ENCODE measurements at regions not wholly inside any gene's neighbourhood (a gene's known extent, or its start where the extent isn't known, plus 50 kb on each side); places are given as distances from the start of the nearest gene placed in this dataset.

DNA sequence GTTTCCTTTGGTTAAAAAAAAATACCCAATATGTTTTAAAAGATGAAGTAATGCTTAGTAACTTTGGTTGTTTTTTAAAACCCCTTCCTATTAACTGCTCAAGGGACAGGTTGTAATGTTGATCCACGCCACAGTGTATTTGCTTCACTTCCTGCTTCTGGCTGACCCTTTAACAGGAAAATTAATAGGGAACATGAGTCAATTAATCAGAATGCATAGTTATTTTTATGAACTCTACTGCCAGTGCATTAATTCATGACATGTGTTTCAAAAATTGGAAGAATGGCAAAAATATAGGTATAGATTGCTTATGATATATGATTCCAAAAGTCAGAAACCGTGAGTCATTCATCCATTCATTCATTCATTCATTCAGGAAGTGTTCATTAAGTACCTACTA lies 204.8 kb downstream of the SETD4 start:
- Histone ChIP-seq H3K9me3 (no peaks in the 10 kb centered on the region), H3K27me3 (peaks cover 0 to 3% (median 0%) of the 10 kb centered on the region in 9 donors), H3K27ac (no peak overlapping the region), H3K4me1 (peaks cover 0 to 13% (median 0%) of the 10 kb centered on the region in 12 donors), H3K36me3 (no peaks in the 10 kb centered on the region), H3K4me3 (no peak overlapping the region)
- TF ChIP-seq POLR2A (IDR thresholded peaks at IDR 0.05) = no peak
- TF ChIP-seq, protein P1, sequence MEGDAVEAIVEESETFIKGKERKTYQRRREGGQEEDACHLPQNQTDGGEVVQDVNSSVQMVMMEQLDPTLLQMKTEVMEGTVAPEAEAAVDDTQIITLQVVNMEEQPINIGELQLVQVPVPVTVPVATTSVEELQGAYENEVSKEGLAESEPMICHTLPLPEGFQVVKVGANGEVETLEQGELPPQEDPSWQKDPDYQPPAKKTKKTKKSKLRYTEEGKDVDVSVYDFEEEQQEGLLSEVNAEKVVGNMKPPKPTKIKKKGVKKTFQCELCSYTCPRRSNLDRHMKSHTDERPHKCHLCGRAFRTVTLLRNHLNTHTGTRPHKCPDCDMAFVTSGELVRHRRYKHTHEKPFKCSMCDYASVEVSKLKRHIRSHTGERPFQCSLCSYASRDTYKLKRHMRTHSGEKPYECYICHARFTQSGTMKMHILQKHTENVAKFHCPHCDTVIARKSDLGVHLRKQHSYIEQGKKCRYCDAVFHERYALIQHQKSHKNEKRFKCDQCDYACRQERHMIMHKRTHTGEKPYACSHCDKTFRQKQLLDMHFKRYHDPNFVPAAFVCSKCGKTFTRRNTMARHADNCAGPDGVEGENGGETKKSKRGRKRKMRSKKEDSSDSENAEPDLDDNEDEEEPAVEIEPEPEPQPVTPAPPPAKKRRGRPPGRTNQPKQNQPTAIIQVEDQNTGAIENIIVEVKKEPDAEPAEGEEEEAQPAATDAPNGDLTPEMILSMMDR (IDR thresholded peaks at IDR 0.05) = no peak
- ATAC-seq (no peak), DNase-seq (no peak)
- intact Hi-C loops (cut with DNase I) = no loop called here
- 69 to 79% (median 71%) methylated on average over 2 of the region's 2 CpGs for WGBS, 4 donors

DNA sequence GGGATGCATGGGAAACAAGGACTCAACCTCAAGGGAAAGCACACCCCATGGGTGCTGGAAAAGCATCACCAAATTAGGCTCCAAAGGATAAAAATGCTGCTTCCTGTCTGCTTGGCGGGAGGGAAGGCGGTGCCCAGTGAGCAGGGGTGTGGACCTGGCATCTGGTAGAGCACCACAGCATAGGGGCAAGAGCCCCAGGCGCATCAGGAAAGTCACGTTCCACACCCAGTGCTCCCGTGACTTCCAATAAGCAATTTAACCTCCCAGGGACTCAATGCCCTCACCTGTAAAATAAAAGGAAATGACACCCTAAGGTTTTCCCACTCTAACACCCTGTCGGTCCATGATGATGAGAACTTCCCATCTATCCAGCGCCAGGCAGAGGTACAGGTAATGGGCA lies 206.0 kb downstream of the SETD4 start:
- H3K27me3 ChIP-seq = peaks cover 0 to 3% (median 0%) of the 10 kb centered on the region in 9 donors
- H3K27ac ChIP-seq = no peak overlapping the region
- 86 to 95% (median 89%) methylated on average over 7 of the region's 7 CpGs for WGBS, 4 donors
- TF ChIP-seq, protein P1 (IDR thresholded peaks at IDR 0.05) = no peak
- no peak for TF ChIP-seq POLR2A (IDR thresholded peaks at IDR 0.05)
- H3K4me1 ChIP-seq = peaks cover 0 to 18% (median 1%) of the 10 kb centered on the region in 12 donors
- H3K4me3 ChIP-seq = no peak overlapping the region
- no peaks in the 10 kb centered on the region for H3K9me3 ChIP-seq
- no peak for ATAC-seq
- intact Hi-C loops (cut with DNase I) = no loop called here
- no peak for DNase-seq
- no peaks in the 10 kb centered on the region for H3K36me3 ChIP-seq

DNA sequence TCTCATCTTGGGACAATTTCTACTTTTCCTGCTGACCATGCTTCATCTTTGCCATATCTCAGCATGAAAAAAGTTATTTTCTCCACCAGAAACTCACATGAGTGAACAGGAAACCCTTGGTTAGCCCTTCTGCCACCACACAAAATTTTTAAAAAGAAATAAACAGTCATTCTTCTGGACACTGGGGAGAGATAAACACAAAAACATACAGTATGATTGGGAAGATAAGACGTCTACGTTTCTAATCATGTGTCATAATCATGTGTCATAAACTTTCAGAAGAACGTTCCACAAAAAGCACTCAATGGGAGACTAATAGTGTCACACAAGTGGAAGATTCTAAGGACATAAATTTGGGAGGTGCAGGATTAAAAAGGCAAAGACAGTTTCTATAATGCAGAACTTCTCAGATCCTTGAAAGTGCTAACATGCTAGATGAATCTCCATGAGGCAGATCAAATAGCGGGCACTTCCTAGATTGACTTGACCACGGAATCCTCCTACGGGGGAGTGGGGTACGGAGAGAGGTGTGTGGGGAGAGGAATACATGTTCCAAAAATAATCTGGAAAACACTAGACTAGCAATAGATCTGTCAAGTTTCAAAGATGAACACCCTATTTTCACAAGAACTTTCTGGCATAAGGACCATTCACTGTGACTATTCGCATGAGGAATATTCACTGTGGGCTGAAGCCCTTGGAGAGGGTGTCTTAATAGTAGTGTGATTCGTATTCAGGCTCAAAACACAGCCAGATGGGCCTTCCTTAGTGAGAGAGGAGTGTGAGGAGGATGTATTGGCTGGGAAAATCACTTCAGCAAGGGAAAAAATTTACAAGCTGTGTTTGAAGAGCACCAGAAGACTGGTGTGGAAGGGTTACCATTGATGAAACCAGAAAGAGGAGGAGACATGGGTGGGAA lies 206.7 kb downstream of the SETD4 start:
- no peak for TF ChIP-seq POLR2A (IDR thresholded peaks at IDR 0.05)
- TF ChIP-seq, protein P1 (IDR thresholded peaks at IDR 0.05) = no peak
- H3K27ac ChIP-seq = peak overlapping the region in 5 of 12 donors; percentile 0 to 44 (median 24)

DNA sequence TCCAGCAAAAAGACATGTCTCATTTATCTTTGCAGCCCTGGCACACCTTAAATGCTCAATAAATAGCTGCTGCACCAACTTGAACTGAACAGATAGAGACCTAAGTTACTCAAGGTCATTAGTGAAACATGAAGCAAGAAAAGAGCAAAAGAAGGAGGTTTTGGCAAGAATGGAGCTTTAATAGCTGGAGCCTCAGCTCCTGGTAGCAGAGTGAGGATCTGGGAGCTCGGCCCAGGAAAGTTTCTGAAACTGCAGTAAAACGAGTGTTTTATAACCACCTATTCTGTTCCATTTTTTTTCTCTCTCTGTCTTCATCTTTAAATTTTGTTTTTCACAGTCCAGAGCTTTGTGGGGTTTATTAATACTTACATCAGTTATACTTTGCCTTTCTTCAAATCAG lies 207.5 kb downstream of the SETD4 start:
- WGBS, 4 donors = 70 to 73% (median 71%) methylated on average over 2 of the region's 2 CpGs
- H3K27me3 ChIP-seq = peaks cover 0 to 3% (median 0%) of the 10 kb centered on the region in 9 donors
- no peak for DNase-seq
- no peak overlapping the region for H3K4me3 ChIP-seq
- peaks cover 0 to 26% (median 6%) of the 10 kb centered on the region in 12 donors for H3K4me1 ChIP-seq
- H3K36me3 ChIP-seq = no peaks in the 10 kb centered on the region
- no peak for ATAC-seq
- peak overlapping the region in 5 of 12 donors; percentile 0 to 44 (median 24) for H3K27ac ChIP-seq
- intact Hi-C loops (cut with DNase I) = no loop called here
- TF ChIP-seq POLR2A (IDR thresholded peaks at IDR 0.05) = no peak
- TF ChIP-seq, protein P1 (IDR thresholded peaks at IDR 0.05) = no peak
- no peaks in the 10 kb centered on the region for H3K9me3 ChIP-seq

More for the DNA sequence above, 206.7 kb downstream of the SETD4 start:
- intact Hi-C loops (cut with DNase I) = no loop called here
- DNase-seq (no peak), ATAC-seq (no peak)
- Histone ChIP-seq H3K4me3 (no peak overlapping the region), H3K4me1 (peaks cover 0 to 24% (median 5%) of the 10 kb centered on the region in 12 donors), H3K9me3 (no peaks in the 10 kb centered on the region), H3K36me3 (no peaks in the 10 kb centered on the region), H3K27me3 (peaks cover 0 to 3% (median 0%) of the 10 kb centered on the region in 9 donors)
- WGBS, 4 donors = 79 to 85% (median 84%) methylated on average over 9 of the region's 9 CpGs

Measured in heart left ventricle (tissue), 16 donors.